GM20000 (cell line): ENCODE measurements at regions not wholly inside any gene's neighbourhood (a gene's known extent, or its start where the extent isn't known, plus 50 kb on each side); places are given as distances from the start of the nearest gene placed in this dataset.

Source experiments
- DNase-seq: peaks from one replicate; pipeline ENCODE4 v3.0.0; 2012; ENCODE audit warnings: low spot score
- TF ChIP-seq, protein P1 (sequence below): IDR thresholded peaks from 2 replicates; pipeline ENCODE4 v1.5.1; 2012; ENCODE audit warnings: mild to moderate bottlenecking, control low read depth; ENCODE audit errors: extremely low read depth, missing control alignments

DNA sequence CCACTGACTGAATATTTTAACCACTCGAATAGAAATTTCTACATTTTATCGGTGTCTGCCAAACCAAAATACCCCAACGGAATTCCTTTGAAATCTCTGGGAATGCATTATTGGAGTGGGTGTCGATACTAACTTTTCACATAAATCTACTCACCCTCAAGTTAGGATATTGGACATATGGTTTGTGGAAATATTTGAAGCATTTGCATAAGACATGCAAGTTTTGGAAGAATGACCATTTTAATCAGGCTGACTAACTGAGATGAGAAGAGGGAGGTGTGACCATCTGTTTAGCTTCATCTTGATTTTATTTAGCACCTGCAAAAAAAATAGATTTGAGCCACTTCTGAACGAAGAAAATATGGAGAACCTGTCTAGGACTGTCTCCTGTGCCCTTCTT, 61.2 kb downstream of the KLF6 start:
- no peak for DNase-seq
- TF ChIP-seq, protein P1, sequence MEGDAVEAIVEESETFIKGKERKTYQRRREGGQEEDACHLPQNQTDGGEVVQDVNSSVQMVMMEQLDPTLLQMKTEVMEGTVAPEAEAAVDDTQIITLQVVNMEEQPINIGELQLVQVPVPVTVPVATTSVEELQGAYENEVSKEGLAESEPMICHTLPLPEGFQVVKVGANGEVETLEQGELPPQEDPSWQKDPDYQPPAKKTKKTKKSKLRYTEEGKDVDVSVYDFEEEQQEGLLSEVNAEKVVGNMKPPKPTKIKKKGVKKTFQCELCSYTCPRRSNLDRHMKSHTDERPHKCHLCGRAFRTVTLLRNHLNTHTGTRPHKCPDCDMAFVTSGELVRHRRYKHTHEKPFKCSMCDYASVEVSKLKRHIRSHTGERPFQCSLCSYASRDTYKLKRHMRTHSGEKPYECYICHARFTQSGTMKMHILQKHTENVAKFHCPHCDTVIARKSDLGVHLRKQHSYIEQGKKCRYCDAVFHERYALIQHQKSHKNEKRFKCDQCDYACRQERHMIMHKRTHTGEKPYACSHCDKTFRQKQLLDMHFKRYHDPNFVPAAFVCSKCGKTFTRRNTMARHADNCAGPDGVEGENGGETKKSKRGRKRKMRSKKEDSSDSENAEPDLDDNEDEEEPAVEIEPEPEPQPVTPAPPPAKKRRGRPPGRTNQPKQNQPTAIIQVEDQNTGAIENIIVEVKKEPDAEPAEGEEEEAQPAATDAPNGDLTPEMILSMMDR = no peak

DNA sequence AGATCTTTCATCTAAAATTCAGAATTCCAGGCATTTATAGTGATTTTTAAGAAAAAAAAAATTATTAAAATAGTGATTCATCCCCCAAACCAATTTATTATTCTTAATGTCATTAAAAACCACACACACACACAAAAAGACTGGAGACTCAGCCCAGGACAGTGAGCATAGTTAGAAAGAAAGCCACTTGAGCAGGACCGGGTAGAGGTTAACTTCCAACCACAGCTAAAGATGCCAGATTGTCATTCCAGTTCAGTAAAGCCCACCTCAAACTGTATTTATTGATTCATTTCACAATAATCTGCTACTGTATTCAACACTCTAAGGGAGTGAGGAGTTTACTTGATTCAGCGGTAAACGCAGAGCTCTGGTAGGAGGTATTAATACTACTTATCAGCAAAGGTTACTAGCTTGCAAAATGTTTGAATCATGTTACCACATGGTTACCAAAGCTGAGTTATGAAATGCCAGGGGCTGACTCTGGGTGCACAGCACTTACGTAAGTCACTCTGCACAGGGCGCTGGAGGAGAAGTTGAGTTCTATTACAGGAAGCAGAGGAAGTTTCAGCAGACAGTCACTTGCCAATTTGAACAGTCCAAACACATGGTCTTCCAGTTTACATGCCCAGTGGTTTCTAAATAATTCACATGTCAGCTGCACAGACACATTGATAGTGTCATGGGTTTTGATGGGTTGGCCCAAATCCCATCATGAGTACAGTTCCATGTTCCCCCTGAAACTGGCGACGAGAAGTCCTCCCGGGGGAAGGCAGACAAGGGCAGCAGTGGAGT, 64.6 kb downstream of the KLF6 start:
- no peak for DNase-seq
- TF ChIP-seq, protein P1 = no peak

DNA sequence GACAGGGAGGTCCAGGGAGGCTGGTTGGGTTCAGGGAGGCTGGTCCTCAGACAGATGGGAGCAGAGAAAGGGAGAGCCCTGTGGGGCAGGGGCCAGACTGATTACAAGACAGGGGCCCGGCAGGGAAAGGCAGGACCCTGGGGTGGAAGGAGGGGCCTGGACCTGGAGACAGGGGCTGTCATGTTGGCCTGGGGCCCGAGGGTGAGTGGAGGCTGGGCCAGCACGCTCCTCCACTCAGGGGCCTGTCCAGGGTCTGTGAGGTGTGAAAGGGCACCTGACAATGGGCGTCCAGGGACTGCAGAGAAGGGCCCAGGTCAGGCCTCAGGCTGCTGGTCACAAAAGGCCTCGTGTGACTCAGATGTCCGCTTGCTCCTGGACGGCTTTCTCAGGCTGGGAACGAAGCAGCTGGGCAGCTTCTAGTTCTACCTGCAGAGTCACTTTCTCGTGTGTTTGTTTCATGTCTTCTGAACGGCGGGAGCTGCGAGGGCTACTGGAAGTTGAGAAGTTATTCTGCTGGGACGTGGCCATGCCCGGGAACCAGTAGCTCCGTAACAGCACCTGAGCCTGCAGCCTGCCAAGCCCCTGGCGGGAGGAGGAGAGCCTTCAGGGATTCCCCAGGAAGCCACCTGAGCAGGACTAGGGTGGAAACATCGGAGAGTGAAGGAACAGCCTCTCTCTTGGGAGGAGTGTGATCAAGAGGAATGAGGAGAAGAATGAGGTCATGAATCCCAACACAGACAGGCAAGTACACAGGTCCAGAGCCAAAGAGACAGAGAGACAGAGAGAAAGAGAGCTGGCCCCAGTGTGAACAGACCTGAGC, 65.8 kb downstream of the KLF6 start:
- TF ChIP-seq, protein P1 = no peak

DNA sequence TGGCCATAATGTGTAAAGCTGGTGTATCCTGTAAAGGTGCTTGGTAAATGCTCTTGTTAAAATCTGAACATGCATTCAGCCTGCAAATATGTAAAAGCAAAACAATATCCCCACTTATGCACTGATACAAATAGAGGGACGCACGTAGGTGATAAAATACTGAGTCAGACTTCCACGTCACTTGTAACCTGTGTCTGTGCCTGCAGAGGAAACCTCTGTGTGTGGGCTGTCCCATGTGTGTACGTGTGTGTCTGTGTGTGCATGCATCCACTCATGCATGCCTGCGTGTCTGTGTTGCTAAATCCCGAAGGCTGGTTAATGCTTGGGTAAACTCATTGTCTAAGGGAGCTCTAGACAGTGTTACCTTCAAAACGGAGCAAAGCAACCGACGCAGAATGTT, 68.9 kb downstream of the KLF6 start:
- DNase-seq = no peak
- TF ChIP-seq, protein P1 = no peak

More for the DNA sequence above, 65.8 kb downstream of the KLF6 start:
- no peak for DNase-seq

DNA sequence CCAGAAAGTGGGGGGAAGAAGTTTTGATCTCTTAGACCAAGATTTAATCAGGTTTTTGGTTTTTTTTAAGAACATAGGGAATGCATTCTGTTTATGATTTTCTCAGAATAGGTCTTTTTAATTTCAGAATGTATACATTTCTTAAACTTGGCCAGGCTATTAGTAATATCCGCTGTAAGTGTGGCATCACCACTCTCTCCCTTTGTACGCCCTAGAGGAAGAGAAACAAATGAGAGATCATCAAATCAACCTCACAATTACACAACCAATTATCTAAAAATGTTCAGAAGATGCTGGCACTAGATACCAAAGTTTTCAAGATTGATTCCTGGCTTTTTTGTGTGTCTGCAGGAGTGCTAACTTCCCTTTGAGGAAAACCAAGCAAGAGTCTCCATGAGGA, 70.0 kb downstream of the KLF6 start:
- TF ChIP-seq, protein P1 = no peak
- no peak for DNase-seq

DNA sequence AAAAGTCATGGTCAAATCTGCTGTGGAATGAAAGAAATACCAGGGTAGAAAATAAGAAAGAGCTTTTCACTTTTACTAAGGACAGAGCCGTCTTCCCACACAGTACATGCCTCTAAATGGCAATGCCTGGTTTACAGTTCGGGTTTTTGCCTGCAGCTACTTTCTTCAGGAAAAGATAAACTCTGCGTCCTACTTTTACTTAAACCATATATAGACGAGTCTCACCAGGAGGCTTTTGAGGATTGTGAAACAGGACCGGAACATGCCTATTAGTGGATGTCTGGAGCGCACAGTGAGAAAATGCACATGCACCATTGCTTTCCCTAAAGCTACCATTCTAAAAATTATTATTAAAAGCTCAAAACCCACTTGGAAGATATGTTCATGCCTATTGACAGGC, 70.5 kb downstream of the KLF6 start:
- TF ChIP-seq, protein P1 = no peak
- no peak for DNase-seq

DNA sequence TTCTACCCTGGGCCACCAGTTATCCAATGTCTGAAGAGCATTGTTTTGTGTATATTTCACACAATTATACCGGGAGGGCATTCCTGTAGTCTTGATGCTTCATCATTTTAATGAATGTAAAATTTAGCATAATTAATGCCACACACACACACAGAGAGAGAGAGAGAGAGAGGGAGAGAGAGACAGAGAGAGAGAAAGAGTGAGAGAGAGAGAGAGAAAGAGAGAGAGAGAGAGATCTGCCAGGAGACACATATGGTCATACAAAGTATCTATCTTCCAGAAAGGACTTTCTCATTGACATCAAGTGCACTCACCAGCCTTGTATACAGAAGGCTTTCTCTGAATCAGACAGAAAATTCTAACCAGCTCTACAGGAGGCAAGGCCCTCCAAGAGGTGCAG, 72.3 kb downstream of the KLF6 start:
- TF ChIP-seq, protein P1 = no peak
- DNase-seq = no peak
